MM.1S (cell line): ENCODE measurements at regions not wholly inside any gene's neighbourhood (a gene's known extent, or its start where the extent isn't known, plus 50 kb on each side); places are given as distances from the start of the nearest gene placed in this dataset.

Experiments used
- DNase-seq: peaks from one replicate; pipeline ENCODE4 v3.0.0-alpha.2; 2015
- H2AFZ ChIP-seq: fragments of 300-600 bp; sonication (generic); 2 replicates; pipeline ENCODE4 v1.6.0; 2016; ENCODE audit warnings: antibody characterized with exemption, low read length
- H3F3A ChIP-seq: fragments of 300-600 bp; sonication (generic); 2 replicates; pipeline ENCODE4 v1.6.1; 2016; ENCODE audit warnings: mild to moderate bottlenecking, antibody characterized with exemption, low read length, moderate library complexity, mixed read lengths; ENCODE audit not compliant: insufficient read depth
- H3K27ac ChIP-seq: fragments of 300-600 bp; sonication (generic); 2 replicates; pipeline ENCODE4 v1.5.1; 2016; ENCODE audit warnings: mild to moderate bottlenecking, low read length
- H3K27me3 ChIP-seq: fragments of 300-600 bp; sonication (generic); replicated peaks from 2 replicates; pipeline ENCODE4 v1.6.0; 2016; ENCODE audit warnings: low read length; ENCODE audit not compliant: insufficient read depth
- H3K36me3 ChIP-seq: fragments of 300-600 bp; sonication (generic); replicated peaks from 2 replicates; pipeline ENCODE4 v1.6.1; 2016; ENCODE audit warnings: mild to moderate bottlenecking, low read length, mixed read lengths; ENCODE audit not compliant: insufficient read depth
- H3K4me1 ChIP-seq: fragments of 300-600 bp; sonication (generic); 2 replicates; pipeline ENCODE4 v1.6.1; 2016; ENCODE audit warnings: low read length, mixed read lengths
- H3K4me2 ChIP-seq: fragments of 300-600 bp; sonication (generic); 2 replicates; pipeline ENCODE4 v1.6.0; 2016; ENCODE audit warnings: low read depth, low read length
- H3K4me3 ChIP-seq: fragments of 300-600 bp; sonication (generic); 2 replicates; pipeline ENCODE4 v1.5.1; 2016; ENCODE audit warnings: low read length, mixed read lengths
- H3K79me2 ChIP-seq: fragments of 300-600 bp; sonication (generic); 2 replicates; pipeline ENCODE4 v1.6.1; 2016; ENCODE audit warnings: mixed run types, low read length, mixed read lengths
- H3K9ac ChIP-seq: fragments of 300-600 bp; sonication (generic); 2 replicates; pipeline ENCODE4 v1.6.1; 2016; ENCODE audit warnings: low read length, mixed read lengths
- H3K9me2 ChIP-seq: fragments of 300-600 bp; sonication (generic); replicated peaks from 2 replicates; pipeline ENCODE4 v1.6.1; 2016; ENCODE audit warnings: mild to moderate bottlenecking, low read length, mixed read lengths; ENCODE audit not compliant: insufficient read depth
- H3K9me3 ChIP-seq: fragments of 300-600 bp; sonication (generic); replicated peaks from 2 replicates; pipeline ENCODE4 v1.6.1; 2016; ENCODE audit warnings: mild to moderate bottlenecking, low read length, mixed read lengths; ENCODE audit not compliant: insufficient read depth
- H4K20me1 ChIP-seq: fragments of 300-600 bp; sonication (generic); 2 replicates; pipeline ENCODE4 v1.6.1; 2016; ENCODE audit warnings: mild to moderate bottlenecking, low read length, moderate library complexity, mixed read lengths; ENCODE audit not compliant: insufficient read depth
- CTCF ChIP-seq: fragments of 300-600 bp; sonication (generic); IDR thresholded peaks from 2 replicates; pipeline ENCODE4 v1.5.1; 2016; ENCODE audit warnings: antibody characterized with exemption, low read length, mixed read lengths
- EZH2 ChIP-seq: fragments of 300-600 bp; sonication (generic); optimal IDR thresholded peaks from 2 replicates; pipeline ENCODE3; 2017; ENCODE audit warnings: low read depth, mild to moderate bottlenecking, antibody characterized with exemption, low read length, mixed read lengths
- EZH2phosphoT487 ChIP-seq: fragments of 300-600 bp; sonication (generic); IDR thresholded peaks from 2 replicates; pipeline ENCODE4 v1.6.1; 2018; ENCODE audit warnings: antibody characterized with exemption, low read length

GRCh38 chr20:57882451-57883161, 172.8 kb upstream of the PMEPA1 start:
- H3K9ac ChIP-seq, result no peak overlapping the region
- H3K9me3 ChIP-seq, result no peaks in the 10 kb centered on the region
- no peaks in the 10 kb centered on the region for H3K4me1 ChIP-seq
- no peaks in the 10 kb centered on the region for H3K36me3 ChIP-seq
- no peak for DNase-seq
- no peak overlapping the region for H3K4me3 ChIP-seq
- H3K4me2 ChIP-seq, result no peak overlapping the region
- H2AFZ ChIP-seq, result no peak overlapping the region
- H3F3A ChIP-seq, result no peaks in the 10 kb centered on the region
- H3K79me2 ChIP-seq, result no peaks in the 10 kb centered on the region
- no peak for TF ChIP-seq CTCF
- no peak for TF ChIP-seq EZH2phosphoT487
- TF ChIP-seq EZH2, result no peak
- no peaks in the 10 kb centered on the region for H3K9me2 ChIP-seq
- H4K20me1 ChIP-seq, result no peaks in the 10 kb centered on the region
- no peak overlapping the region for H3K27ac ChIP-seq
- H3K27me3 ChIP-seq, result peaks cover 92% of the 10 kb centered on the region

- Histone ChIP-seq H3K9ac (no peak overlapping the region), H3K36me3 (no peaks in the 10 kb centered on the region), H3F3A (no peaks in the 10 kb centered on the region), H3K9me3 (no peaks in the 10 kb centered on the region), H3K4me1 (no peaks in the 10 kb centered on the region), H4K20me1 (no peaks in the 10 kb centered on the region), H3K4me3 (no peak overlapping the region), H3K79me2 (no peaks in the 10 kb centered on the region), H3K27me3 (peaks cover 93% of the 10 kb centered on the region), H3K4me2 (no peak overlapping the region), H3K9me2 (no peaks in the 10 kb centered on the region), H2AFZ (no peak overlapping the region), H3K27ac (no peak overlapping the region)
- no peak for DNase-seq
- no peak for TF ChIP-seq CTCF
- no peak for TF ChIP-seq EZH2phosphoT487
Observed at GRCh38 chr20:57881466-57882385, 171.9 kb upstream of the PMEPA1 start.

- Histone ChIP-seq H3K79me2 (no peaks in the 10 kb centered on the region), H3K27me3 (peaks cover 100% of the 10 kb centered on the region), H3K9me2 (no peaks in the 10 kb centered on the region), H3K4me2 (no peak overlapping the region), H4K20me1 (no peaks in the 10 kb centered on the region), H3K9me3 (no peaks in the 10 kb centered on the region), H3F3A (no peaks in the 10 kb centered on the region), H3K4me1 (no peaks in the 10 kb centered on the region), H2AFZ (no peak overlapping the region), H3K4me3 (no peak overlapping the region), H3K27ac (no peak overlapping the region), H3K9ac (no peak overlapping the region), H3K36me3 (no peaks in the 10 kb centered on the region)
- TF ChIP-seq EZH2phosphoT487, result no peak
- TF ChIP-seq CTCF, result no peak
- TF ChIP-seq EZH2, result no peak
- no peak for DNase-seq
Observed at GRCh38 chr20:57880571-57880892, 170.7 kb upstream of the PMEPA1 start.
